ENCODE measurements at regions not wholly inside any gene's neighbourhood (a gene's known extent, or its start where the extent isn't known, plus 50 kb on each side); places are given as distances from the start of the nearest gene placed in this dataset.

DNA sequence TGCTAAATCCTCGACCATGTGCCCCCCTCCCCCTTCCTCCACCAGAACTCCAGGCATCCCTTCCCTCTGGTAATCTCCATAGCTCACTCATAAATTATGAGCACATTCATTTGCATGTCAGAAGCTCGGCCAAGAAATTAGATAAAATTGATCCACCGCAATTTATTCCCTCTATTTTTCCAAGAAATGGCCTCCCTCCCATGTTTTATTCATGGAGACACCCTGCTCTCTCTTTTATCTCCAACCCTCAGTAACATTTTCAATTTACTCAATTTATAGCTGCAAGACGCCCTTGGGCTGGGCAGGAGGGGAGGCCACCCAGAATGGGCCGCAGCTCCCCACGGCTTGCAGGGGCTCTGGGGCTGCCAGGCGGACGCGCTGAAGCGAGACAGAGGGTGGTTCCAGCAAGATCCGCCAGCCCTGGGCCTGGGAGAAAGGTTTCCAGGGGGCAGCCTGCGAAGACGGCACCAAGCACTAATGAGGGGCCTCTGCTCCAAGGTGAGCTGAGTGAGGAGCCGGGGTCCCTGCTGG lies 54.7 kb upstream of the ZNF423 start:
- ATAC-seq (no peak), DNase-seq (ENCODE audit: low spot score) (no peak)
- intact Hi-C loops (cut with DNase I): loop anchor here (10.0 kb wide), 1 partner anchor 496 kb away; no protein-coding TSS in a partner anchor

DNA sequence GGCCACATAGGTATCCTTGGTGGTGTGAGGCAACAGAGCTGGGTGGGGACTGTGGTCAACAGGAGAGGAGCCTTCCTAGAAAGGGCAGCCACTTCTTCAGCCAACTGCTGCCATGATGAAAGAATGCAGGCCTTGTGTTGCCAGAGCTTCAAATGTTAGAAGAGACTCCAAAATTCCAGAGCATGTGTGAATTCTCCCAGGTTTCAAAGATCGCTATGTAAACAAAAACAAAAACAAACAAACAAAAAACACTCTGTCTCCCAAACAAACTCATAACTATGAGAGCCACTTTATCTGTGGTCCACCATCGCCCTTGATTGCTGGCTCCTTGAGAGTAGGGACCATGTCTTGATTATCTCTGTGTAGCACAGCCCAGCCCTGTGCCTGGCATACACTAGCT lies 55.5 kb upstream of the ZNF423 start:
- ATAC-seq (no peak), DNase-seq (ENCODE audit: low spot score) (no peak)
- intact Hi-C loops (cut with DNase I): loop anchor here (10.0 kb wide), 1 partner anchor 497 kb away; no protein-coding TSS in a partner anchor

DNA sequence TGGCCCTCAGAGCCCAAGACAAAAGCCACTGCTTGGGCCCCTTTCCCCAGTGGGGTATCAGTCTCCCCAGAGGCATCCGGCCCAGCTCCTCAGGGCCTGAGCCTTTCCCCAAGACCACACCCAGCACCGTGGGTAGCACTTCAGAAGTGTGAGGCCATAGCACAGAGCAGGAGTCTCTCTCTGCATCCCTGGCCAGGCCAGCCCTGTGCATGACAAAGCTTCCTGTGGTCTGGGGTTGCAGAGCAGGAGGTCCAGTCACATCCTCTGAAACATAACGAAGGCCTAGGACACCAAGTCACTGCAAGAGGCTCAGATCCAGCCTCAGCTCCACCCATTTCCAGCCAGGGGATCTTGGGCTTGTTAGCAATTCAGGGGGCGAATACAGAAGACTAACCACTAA lies 56.8 kb upstream of the ZNF423 start:
- intact Hi-C loops (cut with DNase I): loop anchor here (10.0 kb wide), 1 partner anchor 498 kb away; no protein-coding TSS in a partner anchor
- ATAC-seq (no peak), DNase-seq (ENCODE audit: low spot score) (no peak)

DNA sequence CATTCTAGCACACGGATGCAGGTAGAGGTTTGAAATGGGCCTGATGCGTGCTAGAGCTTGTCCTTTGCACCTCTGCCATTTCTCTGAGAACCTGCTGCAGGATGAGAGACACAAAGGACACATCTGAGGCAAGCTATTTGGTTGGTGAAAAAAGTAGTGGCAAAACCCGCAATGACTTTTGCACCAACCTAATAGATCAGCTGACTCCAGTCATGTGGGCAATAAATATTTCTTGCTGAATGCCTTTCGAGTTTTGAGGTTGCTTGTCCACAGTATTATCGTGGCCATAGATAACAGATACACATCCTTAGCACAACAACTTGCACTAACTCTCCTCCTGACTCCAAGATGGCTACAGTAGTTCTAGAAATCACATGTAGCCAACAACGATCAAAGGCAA lies 57.8 kb upstream of the ZNF423 start:
- intact Hi-C loops (cut with DNase I): loop anchor here (10.0 kb wide), 1 partner anchor 499 kb away; no protein-coding TSS in a partner anchor
- ATAC-seq (no peak), DNase-seq (ENCODE audit: low spot score) (no peak)

DNA sequence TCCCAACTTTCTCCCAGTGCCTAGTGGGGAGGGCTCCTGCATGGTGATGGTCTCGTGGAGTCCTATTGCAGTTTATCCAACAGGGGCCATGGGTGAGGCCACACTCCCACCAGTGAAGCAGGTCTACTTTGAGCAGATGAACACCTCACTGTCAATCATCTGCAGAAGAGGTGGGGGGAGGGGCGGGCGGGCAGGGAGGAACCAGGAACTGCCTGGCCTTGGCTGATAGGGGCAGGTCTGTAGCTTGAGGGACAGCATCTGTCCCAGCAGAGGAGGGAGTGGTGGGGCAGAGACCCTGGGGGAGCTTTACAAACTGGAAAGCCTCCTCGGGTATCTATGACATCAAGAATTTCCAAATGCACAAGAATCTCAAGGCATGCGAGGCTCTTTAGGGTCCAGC lies 58.7 kb upstream of the ZNF423 start:
- intact Hi-C loops (cut with DNase I): loop anchor here (10.0 kb wide), 1 partner anchor 500 kb away; no protein-coding TSS in a partner anchor
- no peak for ATAC-seq
- DNase-seq (ENCODE audit: low spot score): no peak

DNA sequence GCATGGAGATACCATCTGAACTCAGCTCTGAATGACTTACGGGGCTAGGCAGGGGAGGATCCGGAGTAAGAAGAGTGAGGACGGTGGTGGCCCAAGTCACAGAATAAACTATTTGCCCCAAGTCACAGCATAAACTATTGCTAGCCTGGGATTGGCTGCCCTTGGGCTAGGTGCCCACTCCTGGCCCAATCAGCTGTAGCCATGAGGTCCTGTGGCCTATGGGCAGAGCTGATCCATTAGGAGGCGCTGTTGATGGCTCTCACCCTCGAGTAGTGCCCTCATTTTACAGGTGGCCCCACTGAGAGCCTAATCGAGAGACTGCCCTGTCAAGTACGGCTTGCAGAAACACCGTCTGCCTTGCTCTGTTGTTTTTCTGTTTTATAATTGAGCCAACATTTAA lies 62.3 kb upstream of the ZNF423 start:
- DNase-seq (ENCODE audit: low spot score): no peak
- intact Hi-C loops (cut with DNase I): loop anchor here (10.0 kb wide), 1 partner anchor 503 kb away; no protein-coding TSS in a partner anchor

DNA sequence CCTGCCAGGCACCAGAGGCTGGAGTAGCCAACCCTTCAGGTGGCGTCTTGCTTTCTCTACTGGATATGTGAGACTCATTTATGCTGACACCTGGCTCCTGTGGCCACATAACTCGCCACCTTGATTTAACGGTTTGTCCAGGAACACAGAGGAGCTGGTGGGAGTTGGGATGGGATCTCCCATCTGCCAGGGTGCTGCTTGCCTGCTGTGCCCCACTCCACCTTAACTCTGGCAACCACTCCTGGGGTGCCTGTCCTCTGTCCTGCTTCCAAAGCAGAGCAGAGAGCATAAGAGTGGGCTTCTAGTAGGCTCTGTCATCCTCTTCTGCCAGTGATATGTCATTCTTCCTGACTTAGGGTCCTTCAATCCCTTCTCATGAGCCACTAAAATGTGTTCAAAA lies 63.4 kb upstream of the ZNF423 start:
- intact Hi-C loops (cut with DNase I): loop anchor here (10.0 kb wide), 1 partner anchor 505 kb away; no protein-coding TSS in a partner anchor
- DNase-seq (ENCODE audit: low spot score) (no peak), ATAC-seq (no peak)

More for the DNA sequence above, 62.3 kb upstream of the ZNF423 start:
- no peak for ATAC-seq

DNA sequence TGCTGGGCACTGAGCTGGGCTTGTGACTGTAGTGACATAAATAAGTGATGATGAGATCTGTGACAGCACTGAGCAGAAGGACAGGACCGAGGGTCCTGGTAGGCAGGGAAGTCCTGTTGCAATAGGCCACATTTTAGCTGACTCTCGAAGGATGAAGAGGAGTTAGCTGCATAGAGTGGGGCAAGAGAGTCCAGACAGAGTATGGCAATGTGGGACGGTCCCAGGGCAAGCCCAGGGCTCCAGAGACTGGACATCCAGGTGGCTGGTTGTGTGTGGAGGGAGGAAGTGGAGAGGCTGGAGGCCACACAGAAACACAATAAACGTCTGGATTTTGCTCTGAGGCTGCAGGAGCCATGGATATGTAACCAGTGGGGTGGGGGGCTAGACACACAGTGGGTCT lies 64.5 kb upstream of the ZNF423 start:
- no peak for DNase-seq (ENCODE audit: low spot score)
- intact Hi-C loops (cut with DNase I): no loop called here
- no peak for ATAC-seq

DNA sequence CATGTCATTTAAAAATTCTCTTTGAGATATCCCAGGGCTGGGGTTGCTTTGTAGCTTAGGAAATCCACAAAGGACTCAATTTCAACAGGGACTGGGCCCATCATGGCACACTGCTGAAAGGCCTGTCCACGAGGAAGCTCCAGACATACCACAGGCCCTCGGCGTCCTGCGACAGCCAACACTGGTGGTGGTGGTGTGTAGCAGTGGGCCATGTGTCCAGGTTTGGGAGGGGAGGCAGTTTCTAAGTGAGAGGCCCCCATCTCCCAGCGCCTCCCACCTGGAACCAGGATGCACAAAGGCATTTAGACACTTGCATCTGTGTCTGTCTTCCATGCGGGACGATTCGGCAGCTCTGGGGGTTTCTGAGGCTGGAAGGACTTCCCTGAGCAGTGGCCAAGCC lies 65.2 kb upstream of the ZNF423 start:
- intact Hi-C loops (cut with DNase I): no loop called here
- DNase-seq (ENCODE audit: low spot score): no peak
- ATAC-seq: peak; percentile 38

DNA sequence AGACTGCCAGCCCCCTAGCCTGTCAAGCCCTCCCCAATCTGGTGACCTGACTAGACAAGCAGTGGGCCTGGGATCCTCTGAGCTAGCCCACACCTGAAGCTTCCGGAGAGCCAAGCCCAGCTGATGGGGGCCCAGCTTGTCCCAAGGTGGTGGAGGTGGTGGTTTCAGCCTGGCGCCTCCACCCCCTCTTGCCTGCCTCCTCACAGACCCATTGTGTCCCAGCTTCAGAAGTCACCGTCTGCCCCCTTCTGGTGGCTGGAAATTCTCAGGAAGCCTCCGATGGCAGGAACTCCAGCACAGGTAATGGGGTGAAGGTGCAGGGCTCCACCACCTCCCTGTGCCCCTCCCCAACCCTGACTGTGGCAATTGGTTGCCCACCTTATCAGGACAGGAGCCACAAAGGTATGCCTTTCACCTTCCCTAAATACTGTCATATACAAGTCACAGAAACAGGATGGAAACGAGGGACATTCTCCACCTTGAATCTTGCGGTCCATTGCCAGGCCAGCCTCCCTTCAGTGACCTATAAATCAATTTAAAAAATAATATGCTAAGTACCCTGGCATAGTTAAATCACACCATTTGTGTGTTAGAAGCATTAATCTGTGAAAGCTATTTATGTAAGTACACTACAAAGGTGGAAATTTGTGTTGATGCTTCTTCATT lies 66.0 kb upstream of the ZNF423 start:
- peak; percentile 86 for ATAC-seq
- DNase-seq (ENCODE audit: low spot score): peak; percentile 77
- intact Hi-C loops (cut with DNase I): no loop called here

DNA sequence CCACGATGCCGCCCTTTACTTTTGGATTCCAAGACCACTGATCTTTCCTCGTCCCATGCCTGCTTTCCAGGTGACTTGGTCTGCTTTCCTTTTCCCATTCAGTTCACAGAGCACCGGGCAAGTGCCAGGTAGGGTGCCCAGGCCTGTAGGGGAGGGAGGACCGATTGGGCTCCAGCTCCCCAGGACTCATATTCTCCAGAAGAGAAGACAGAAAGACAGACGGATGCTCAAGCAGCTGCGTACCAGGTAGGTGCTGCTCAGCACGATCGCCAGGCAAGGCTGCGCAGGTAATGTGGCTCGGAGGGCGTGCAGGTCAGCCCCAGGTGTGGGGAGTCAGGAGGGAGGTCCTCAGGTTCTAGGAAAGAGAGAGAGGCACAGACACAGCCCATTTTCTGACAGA lies 67.5 kb upstream of the ZNF423 start:
- ATAC-seq: no peak
- no peak for DNase-seq (ENCODE audit: low spot score)
- intact Hi-C loops (cut with DNase I): no loop called here

DNA sequence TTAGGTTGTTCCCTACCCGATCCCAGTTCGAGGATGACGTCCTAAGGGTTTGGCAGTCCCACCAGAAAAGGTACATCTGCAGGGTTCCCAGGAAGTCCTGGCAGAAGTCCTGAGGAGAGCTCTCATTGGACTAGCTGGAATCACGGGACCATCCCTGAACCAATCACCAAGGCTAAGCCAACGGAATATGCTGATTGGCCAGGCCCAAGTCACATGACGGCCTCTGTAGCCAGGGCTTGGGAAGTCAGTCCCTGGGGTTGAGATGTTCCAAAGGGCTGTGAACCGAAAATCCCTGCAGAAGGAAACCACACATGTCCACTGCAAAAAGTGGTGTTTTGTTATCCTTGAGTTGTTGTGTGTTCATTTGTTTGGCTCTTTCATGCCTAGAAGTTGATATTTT lies 68.2 kb upstream of the ZNF423 start:
- no peak for ATAC-seq
- intact Hi-C loops (cut with DNase I): no loop called here

DNA sequence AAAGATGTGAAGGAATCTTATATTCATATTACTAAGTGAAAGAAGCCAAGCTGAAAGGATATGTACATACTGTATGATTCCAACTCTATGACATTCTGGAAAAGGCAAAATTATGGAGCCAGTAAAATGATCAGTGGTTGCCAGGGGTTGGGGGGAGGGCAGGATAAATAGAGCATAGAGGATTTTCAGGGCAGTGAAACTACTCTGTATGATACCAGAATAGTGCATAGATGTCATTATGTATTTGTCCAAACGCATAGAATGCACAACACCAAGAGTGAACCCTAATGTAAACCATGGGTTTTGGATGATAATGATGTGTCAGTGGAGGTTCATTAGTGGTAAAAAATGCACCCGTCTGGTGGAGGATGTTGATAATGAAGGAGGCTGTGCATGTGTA lies 71.0 kb upstream of the ZNF423 start:
- DNase-seq (ENCODE audit: low spot score): no peak
- intact Hi-C loops (cut with DNase I): no loop called here
- no peak for ATAC-seq

More for the DNA sequence above, 68.2 kb upstream of the ZNF423 start:
- DNase-seq (ENCODE audit: low spot score): no peak

DNA sequence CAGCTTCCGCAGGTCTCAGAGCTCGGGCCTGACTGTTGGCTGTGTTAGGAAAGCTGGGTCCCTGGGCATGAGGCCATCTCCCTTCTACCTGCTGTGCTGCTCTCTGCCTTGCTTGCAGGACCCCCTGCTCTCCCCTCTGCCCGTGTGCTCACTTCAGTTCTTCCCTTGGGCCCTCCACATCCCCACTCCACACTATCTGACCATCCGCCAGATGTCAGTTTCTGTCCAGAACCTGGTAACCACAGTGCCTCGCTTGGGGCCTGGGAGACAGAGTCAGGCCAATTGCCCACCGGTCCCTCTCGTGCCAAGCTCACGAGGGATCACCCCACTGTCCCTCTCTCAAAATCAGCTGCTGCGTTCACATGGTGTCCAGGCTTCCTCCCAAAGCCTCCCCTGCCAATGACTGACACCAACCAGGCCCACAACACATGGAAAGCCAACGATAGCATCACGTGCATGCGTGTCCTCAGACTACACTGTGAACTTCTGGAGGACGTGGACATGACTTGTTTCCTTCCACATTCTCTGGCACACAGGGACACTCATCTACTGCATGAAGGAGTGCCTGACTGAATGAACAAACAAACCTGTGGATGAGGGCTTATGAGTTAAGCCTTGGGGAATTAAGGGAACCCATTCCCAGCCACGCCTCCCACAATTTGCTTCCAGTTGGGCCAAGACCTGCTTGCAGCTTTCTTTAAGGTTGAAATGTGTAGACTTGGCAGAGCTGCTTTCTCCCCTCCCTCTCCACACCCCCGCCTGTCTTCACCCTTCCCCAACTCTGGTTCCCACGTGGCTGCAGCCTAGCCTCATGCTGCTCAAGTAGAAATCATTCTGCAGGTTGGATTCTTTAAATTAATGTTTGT lies 72.5 kb upstream of the ZNF423 start:
- intact Hi-C loops (cut with DNase I): no loop called here
- ATAC-seq: no peak
- DNase-seq (ENCODE audit: low spot score): peak; percentile 42

DNA sequence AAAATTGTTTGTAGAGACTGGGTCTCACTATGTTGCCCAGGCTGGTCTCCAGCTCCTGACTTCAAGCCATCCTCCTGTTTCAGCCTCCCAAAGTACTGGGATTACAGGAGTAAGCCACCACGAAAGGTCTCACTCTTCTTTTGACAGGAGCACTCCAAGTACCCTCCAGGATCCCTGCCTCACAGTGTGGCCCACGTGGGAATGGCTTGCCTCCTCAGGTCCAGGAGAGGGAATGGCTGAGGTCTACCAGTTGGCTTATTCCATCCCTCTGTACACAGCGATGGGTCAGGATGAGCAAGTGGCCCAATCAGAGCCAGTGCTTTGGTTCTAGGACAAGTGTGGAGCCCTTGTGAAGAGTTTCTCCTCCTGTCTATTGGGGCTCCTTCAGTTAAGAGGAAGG lies 73.7 kb upstream of the ZNF423 start:
- peak; percentile 6 for DNase-seq (ENCODE audit: low spot score)
- intact Hi-C loops (cut with DNase I): no loop called here
- ATAC-seq: no peak

DNA sequence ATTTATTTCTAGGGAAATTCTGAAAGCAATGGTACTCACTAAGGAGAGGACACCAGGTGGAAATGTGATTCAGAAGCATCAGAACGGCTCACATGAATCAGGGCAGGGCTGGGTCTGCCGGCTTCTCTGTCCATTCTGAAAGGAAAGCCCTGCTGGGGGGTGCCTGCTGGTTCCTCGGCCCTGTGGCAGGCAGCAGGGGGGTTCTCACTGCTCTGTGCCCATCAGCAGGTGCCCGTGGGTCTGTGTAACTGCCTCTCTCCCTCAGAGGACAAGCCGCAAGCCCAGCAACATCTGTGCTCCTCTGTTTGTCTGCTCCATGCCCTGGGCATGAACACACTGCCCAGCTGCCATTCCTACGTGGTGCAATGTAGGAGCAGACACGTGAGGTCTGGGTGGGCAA lies 74.9 kb upstream of the ZNF423 start:
- DNase-seq (ENCODE audit: low spot score) (peak; percentile 19), ATAC-seq (no peak)
- intact Hi-C loops (cut with DNase I): no loop called here

DNA sequence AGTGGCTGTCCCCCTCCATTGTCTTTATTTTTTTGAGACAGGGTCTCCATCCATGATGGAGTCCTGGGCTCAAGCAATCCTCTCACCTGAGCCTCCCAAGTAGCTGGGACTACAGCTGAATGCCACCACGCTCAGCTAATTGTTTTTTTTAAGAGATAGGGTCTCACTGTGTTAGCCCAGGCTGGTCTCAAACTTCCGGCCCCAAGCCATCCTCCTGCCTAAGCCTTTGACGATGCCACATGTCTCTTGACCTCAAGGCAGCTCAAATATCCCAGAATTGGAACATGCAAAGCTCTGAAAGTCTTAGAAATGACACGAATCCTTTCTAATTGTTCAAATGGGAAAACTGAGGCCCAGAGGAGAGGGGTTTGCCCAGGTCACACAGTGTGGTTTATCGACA lies 75.4 kb upstream of the ZNF423 start:
- intact Hi-C loops (cut with DNase I): no loop called here
- DNase-seq (ENCODE audit: low spot score): peak; percentile 17
- ATAC-seq: no peak

DNA sequence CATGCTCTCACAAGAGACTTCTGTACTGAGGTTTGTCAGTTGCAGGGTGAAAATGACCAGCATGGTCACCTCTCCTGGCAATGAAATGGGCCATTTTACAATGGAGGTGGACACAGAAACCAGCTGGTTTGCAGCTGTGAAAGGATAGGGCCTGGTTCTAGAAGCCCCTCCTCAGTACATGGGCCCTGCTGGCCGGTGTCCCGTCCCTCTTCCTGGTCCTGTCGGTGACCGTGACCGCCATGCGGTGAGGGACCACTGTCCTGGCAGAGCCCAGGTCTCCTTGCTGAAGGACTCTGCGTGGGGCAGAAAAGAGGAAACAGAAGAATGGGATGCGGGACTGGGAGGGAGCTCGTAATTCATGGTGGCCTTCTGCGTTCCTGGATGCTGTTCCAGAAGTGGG lies 76.0 kb upstream of the ZNF423 start:
- intact Hi-C loops (cut with DNase I): no loop called here
- no peak for ATAC-seq

DNA sequence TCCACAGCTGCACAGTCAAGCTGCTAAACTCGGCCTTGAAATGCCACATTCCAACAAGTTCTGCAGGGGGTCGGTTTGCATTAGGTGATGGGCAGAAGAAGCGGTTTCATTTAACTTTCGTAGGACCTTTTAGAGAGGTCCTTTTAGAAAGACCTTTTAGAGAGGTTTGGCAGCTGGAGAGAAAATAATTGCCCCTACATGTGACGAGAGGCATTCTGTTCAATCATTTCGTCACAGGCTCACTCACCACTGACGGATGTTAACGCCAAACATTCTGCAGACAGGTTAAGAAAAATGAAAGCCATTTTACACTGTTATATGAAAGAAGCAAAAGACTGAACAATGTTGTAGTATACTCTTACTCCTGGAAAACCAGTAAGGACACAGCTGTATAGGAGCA lies 76.5 kb upstream of the ZNF423 start:
- intact Hi-C loops (cut with DNase I): no loop called here
- ATAC-seq (no peak), DNase-seq (ENCODE audit: low spot score) (peak; percentile 1)

More for the DNA sequence above, 76.0 kb upstream of the ZNF423 start:
- peak; percentile 50 for DNase-seq (ENCODE audit: low spot score)

DNA sequence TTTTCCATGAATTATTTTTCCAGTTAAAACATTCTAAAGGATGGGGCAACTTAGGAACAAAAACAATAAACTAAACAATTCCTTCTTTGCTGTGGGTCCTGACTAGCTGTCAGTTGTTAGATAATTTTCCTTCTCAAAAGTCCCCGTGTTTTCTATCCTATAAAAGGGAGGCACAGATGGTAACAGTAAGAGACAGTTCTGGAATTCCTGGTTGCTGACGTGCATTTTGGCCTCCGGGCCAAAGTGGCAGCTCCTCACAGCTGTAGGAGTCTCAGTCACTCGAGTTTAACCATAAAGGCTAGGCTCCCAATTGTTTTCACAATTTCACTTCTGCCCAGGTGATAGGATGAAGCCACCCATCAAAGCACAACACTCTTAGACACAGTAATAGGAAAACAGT lies 77.0 kb upstream of the ZNF423 start:
- peak; percentile 46 for DNase-seq (ENCODE audit: low spot score)

More for the DNA sequence above, 77.0 kb upstream of the ZNF423 start:
- ATAC-seq: peak; percentile 72
- intact Hi-C loops (cut with DNase I): no loop called here
